Spleen (tissue), 7 donors: ENCODE measurements at regions not wholly inside any gene's neighbourhood (a gene's known extent, or its start where the extent isn't known, plus 50 kb on each side); places are given as distances from the start of the nearest gene placed in this dataset.

Experiments
- CTCF ChIP-seq, 11 experiments: fragments of 200-600 bp in 7 of 11; fragments of 450-650 bp in 4 of 11; sonication (generic) in 4 of 11; IDR thresholded peaks in 8 of 11; conservative IDR thresholded peaks in 3 of 11; 1 replicate in 7 of 11; 2 replicates in 4 of 11; pipeline versions ENCODE4 v1.4.0 to v1.8.0; 2016 to 2021; ENCODE audit warnings: antibody characterized with exemption in 11 of 11, inconsistent platforms in 4 of 11, mild to moderate bottlenecking in 1 of 11
- POLR2A ChIP-seq, 3 donors: fragments of 450-650 bp; IDR thresholded peaks; one replicate each; pipeline ENCODE4 v1.5.1; 2017; ENCODE audit warnings: antibody characterized with exemption in 3 of 3, mild to moderate bottlenecking in 1 of 3
- POLR2AphosphoS5 ChIP-seq, 3 donors: sonication (generic); formaldehyde crosslinking; IDR thresholded peaks; one replicate each; pipeline ENCODE4 v1.5.1; 2017; ENCODE audit warnings: antibody characterized with exemption in 3 of 3
- donor health status: DM: no; HTN: no; CAD: no; lungs with moderate emphysema.
- donor health status: DM: no; HTN: no; CAD: no.
- donor health status: DM: no; HTN: no; CAD: no.

GRCh38 chr15:96882121-96882772, 551.7 kb downstream of the NR2F2 start:
- no peak for TF ChIP-seq CTCF (IDR thresholded peaks at IDR 0.05 in 8 of 11, conservative IDR thresholded peaks at IDR 0.05 in 3 of 11)
- no peak for TF ChIP-seq POLR2A (IDR thresholded peaks at IDR 0.05)
- TF ChIP-seq POLR2AphosphoS5 (IDR thresholded peaks at IDR 0.05) = no peak
